ENCODE measurements at regions not wholly inside any gene's neighbourhood (a gene's known extent, or its start where the extent isn't known, plus 50 kb on each side); places are given as distances from the start of the nearest gene placed in this dataset.

DNA sequence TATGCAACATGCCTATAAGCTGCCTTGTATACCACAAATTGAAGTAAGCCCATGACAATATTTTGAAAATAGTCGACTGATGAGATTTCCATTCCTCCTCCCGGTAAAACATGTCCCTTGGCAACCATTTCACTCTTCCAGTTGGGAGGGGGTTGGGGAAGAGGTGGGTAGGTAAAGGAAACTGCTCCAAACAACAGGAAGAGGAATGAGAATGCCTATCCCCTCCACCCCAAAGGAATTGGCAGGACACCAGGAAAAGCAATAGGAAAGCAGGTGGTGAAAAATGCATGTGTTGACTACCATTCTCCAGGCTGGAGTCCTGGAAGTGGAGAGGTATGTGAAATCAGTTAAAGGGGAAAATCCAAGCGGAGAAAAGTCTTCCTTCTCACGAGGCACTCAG, 455.9 kb upstream of the PSMD7 start:
- ChIA-PET POLR2A (ENCODE audit: unreplicated experiment) (no interaction called here), CTCF (no interaction called here)
- peaks cover 19% of the 10 kb centered on the region for H3K9me3 ChIP-seq (ENCODE audit: control insufficient read depth, insufficient read depth, low read length)
- no peak overlapping the region for H3K18ac ChIP-seq (ENCODE audit: low read depth, low read length)
- H3K4me3 ChIP-seq (ENCODE audit: insufficient read depth, low read depth, low read length) = no peak overlapping the region
- H3K4ac ChIP-seq (ENCODE audit: low read depth, low read length) = no peak overlapping the region
- no peak overlapping the region for H2BK5ac ChIP-seq (ENCODE audit: low read depth, low read length, poor library complexity, severe bottlenecking)
- H3K27ac ChIP-seq (ENCODE audit: insufficient read depth, low read length) = no peak overlapping the region
- no peak overlapping the region for H3K56ac ChIP-seq (ENCODE audit: extremely low read depth, insufficient read depth, low read length)
- ATAC-seq (ENCODE audit: low read depth) (no peak), DNase-seq (no peak)
- H3K79me1 ChIP-seq (ENCODE audit: low read depth in 1 of 2, low read length in 2 of 2) = no peaks in the 10 kb centered on the region
- no peak overlapping the region for H3K14ac ChIP-seq (replicated peaks; ENCODE audit: low read depth, low read length)
- WGBS, 2 experiments (ENCODE audit: extremely low coverage in 2 of 2, insufficient read length in 1 of 2) = no CpG with 5 or more reads among the region's 4 CpGs
- no peak overlapping the region for H4K8ac ChIP-seq (ENCODE audit: low read depth in 2 of 2, low read length in 2 of 2)
- H2AFZ ChIP-seq (replicated peaks; ENCODE audit: low read length, poor library complexity) = no peak overlapping the region
- H3K4me1 ChIP-seq (ENCODE audit: control insufficient read depth, insufficient read depth, low read length) = no peaks in the 10 kb centered on the region
- in situ Hi-C loops (cut with MboI; ENCODE audit: low sequenced_read_pairs) (no loop called here), intact Hi-C loops (cut with micrococcal nuclease) (no loop called here), dilution Hi-C loops (cut with HindIII; ENCODE audit: low sequenced_read_pairs, unreplicated experiment) (no loop called here)
- no peaks in the 10 kb centered on the region for H3K9me1 ChIP-seq (ENCODE audit: insufficient read depth, low read length)
- H4K91ac ChIP-seq (ENCODE audit: insufficient read depth, low read depth, low read length) = no peak overlapping the region
- H2BK15ac ChIP-seq (ENCODE audit: low read depth, low read length) = no peak overlapping the region
- H4K20me1 ChIP-seq (ENCODE audit: insufficient read depth, low read length) = no peaks in the 10 kb centered on the region
- no peak overlapping the region for H3K9ac ChIP-seq (ENCODE audit: low read depth, low read length)
- H2AK9ac ChIP-seq (replicated peaks; ENCODE audit: low read depth, low read length, poor library complexity) = no peak overlapping the region
- no peak overlapping the region for H2BK20ac ChIP-seq (ENCODE audit: low read depth, low read length)
- no peak overlapping the region for H2AK5ac ChIP-seq (ENCODE audit: low read depth, low read length)
- no peak for TF ChIP-seq RCOR1 (IDR thresholded peaks at IDR 0.05; ENCODE audit: insufficient replicate concordance, low read length)
- TF ChIP-seq MAZ (IDR thresholded peaks at IDR 0.05; ENCODE audit: borderline replicate concordance, low read depth, low read length) = no peak
- no peak for TF ChIP-seq POLR2A (IDR thresholded peaks at IDR 0.05; ENCODE audit: low read depth, low read length)
- no peak for TF ChIP-seq RFX5 (IDR thresholded peaks at IDR 0.05; ENCODE audit: low read depth, low read length)
- TF ChIP-seq NFE2L2 (IDR thresholded peaks at IDR 0.05; ENCODE audit: low read depth, low read length) = no peak
- no peak for TF ChIP-seq RAD21 (IDR thresholded peaks at IDR 0.05; ENCODE audit: low read length)
- no peak for TF ChIP-seq CHD1 (IDR thresholded peaks at IDR 0.05; ENCODE audit: low read depth, low read length)
- TF ChIP-seq USF2 (IDR thresholded peaks at IDR 0.05; ENCODE audit: low read depth, low read length) = no peak
- TF ChIP-seq MAFK (IDR thresholded peaks at IDR 0.05; ENCODE audit: low read depth, low read length) = no peak
- TF ChIP-seq ELK1 (IDR thresholded peaks at IDR 0.05; ENCODE audit: borderline replicate concordance, low read depth, low read length) = no peak
- no peak for TF ChIP-seq BHLHE40 (IDR thresholded peaks at IDR 0.05; ENCODE audit: low read depth, low read length)
- TF ChIP-seq SMC3 (IDR thresholded peaks at IDR 0.05; ENCODE audit: low read depth, low read length) = no peak
- no peak for TF ChIP-seq CEBPB (IDR thresholded peaks at IDR 0.05; ENCODE audit: low read depth, low read length)
- H3K27me3 ChIP-seq (ENCODE audit: control insufficient read depth, insufficient read depth, low read length) = no peaks in the 10 kb centered on the region
- H3K36me3 ChIP-seq (ENCODE audit: control insufficient read depth, insufficient read depth, low read length) = no peaks in the 10 kb centered on the region
- H3K4me2 ChIP-seq (ENCODE audit: low read depth, low read length) = no peak overlapping the region
- H2BK120ac ChIP-seq (ENCODE audit: low read depth, low read length) = no peak overlapping the region
- no peak overlapping the region for H4K5ac ChIP-seq (ENCODE audit: low read depth, low read length)
- no TSS peak for BruUV-seq (replicated peaks)
- no peak overlapping the region for H3K23ac ChIP-seq (ENCODE audit: low read depth, low read length)
